CD4-positive, alpha-beta T cell treated with Interleukin-10 for 1 hour (primary cell): ENCODE measurements at regions not wholly inside any gene's neighbourhood (a gene's known extent, or its start where the extent isn't known, plus 50 kb on each side); places are given as distances from the start of the nearest gene placed in this dataset.
"Not testable (repeated sequence)": the region's sequence is repeated elsewhere in the genome, so short reads cannot be mapped to it uniquely, and the experiment has no call there.

Experiments
- DNase-seq: peaks from one replicate; pipeline ENCODE4 v3.0.0-alpha.2; 2020

DNA sequence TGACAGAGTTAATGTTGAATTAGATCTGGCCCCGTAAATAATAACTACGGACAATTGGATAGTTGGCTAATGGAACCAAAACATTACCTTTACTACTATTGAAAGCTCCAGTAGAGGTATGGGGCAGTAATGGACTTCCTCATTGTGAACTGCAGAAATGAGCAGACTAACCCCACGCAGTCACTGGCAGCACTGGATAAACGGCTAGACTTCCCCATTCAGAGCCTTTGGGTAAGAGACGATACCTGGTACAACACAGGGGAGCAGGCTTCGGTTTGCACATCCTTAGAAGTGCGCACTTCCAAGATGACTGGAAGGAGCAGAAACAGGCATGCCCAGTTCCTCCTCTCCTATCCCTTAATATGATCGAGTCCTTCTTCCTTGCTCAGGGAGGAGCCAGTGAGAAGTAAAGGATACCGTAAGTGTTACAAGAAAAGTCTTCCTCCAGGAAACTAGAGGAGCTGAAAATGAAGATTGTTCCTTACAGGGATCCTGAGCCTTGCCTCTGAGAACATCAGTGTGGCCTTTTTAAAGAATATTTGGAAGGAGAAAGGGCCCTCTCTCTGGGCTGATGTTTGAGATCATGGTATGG lies 100.5 kb upstream of the NECTIN3 start:
- no peak for DNase-seq

DNA sequence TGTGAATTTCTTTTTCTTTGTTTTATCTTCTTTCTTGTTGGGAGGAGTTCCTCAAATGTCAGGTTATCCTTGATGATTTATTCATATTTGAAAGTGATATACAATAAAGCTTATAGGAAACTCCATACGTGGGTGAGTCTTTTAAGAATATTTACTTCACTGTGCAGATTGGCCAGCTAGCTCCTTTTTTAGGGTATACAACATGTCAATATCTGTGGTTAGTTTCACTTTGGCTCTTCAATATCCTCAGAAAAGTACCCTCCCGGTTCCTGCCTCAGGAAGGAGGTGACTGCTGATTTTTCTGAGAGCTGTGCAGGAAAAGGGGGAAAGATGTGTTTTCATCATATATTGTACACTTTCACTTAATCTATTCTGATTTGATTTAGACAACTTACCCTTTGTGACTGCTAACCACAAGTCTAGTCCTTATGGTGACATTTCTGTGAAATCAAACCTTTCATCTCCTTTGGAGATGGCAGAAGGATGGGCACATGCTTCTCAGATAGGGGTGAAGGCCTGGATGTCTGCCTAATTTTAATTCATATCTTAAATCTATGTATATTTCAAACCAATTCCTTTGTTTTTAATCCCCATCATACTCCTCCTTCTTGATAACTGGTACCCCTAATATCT lies 98.2 kb upstream of the NECTIN3 start:
- DNase-seq, result no peak

DNA sequence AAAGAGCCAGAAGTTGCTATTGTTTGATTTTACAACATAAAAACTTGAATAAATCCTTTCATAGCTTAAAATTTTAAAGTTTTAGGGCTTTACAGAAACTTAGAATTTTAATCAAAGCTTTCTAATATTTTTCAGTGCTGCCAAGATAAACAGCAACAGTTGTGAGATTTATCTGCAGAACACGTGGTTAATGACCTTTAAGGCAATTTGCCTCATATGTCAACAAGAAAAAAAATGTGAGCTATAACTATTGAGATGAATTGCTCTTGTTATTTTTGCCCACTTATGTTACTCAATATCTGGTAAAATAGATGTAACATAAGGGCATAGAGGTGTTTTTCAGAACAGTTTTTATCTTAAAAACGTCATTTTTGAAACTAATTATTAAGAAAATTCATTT lies 96.7 kb upstream of the NECTIN3 start:
- DNase-seq, result no peak

DNA sequence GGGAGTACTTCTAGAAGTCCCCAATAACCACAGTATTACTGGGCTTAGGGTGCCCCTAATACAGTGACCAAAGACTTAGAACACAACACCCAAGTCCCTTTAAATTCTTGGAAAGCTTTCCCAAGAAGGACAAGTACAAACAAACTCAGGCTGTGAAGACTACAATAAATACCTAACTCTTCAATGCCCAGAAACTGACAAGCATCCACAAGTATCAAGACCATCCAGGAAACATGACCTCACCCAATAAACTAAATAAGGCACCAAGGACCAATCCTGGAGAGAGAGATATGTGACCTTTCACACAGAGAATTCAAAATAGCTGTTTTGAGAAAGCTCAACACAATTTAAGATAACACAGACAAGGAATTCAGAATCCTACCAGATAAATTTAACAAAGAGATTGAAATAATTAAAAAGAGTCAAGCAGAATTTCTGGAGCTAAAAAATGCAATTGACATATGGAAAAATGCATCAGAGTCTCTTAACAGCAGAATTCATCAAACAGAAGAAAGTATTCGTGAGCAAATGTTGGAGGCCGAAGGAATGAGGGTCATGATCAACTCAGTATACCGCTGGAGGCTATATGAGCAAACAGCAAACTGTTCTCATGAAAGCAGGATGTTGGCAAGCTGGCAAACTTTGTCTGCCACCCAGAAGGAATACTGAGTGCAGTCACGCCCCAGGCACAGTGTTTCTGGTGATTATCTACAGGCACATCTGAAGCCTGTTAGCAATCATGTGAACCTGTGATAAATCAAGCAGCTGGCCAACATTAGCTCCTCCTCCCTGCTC lies 87.0 kb upstream of the NECTIN3 start:
- no peak for DNase-seq

DNA sequence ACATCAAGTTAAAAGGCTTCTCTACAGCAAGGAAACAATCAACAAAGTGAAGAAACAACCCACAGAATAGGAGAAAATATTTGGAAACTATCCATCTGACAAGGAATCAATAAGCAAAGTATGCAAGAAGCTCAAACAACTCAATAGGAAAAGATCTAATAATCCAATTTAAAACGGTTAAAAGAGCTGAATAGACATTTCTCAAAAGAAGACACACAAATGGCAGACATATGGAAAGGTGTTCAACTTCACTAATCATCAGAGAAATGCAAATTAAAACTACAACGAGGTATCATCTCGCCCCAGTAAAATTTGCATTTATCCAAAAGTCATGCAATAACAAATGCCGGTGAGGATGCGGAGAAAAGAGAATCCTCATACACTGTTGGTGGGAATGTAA lies 82.2 kb upstream of the NECTIN3 start:
- no peak for DNase-seq

DNA sequence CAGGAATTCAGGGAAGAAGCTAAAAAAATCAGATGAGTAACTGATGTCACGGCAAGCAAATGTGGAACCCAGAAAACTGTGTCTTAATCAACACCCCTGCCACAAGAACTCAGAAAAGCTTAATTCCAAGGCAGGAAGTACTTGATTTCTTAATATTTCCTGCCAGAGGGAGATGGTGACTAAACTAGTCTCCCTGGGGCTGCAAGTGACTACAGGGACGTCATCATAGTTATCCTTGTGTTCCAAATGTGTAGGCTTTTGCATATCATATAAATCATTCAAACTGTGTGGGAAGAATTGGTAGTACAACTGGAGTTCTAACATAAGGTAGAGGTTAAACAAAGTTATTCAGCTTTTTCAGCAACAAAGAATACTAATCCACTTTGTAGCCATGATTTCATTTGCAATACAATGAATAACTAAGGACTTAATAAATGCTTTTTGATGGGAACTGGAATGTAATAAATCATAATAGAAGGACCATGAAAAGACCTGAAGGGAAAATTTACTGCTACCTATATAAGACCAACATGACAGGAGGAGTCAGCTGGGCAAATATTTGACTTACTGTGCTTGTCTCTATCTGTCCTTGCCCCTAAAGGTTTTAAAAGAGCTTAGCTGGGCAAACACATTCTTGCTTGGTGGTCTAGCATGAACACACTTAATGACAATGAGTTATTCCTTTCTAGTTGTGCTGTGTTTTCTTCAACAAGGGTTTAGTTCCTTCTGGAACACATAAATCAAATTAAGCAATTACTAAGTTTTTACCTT lies 76.0 kb upstream of the NECTIN3 start:
- DNase-seq, result no peak

DNA sequence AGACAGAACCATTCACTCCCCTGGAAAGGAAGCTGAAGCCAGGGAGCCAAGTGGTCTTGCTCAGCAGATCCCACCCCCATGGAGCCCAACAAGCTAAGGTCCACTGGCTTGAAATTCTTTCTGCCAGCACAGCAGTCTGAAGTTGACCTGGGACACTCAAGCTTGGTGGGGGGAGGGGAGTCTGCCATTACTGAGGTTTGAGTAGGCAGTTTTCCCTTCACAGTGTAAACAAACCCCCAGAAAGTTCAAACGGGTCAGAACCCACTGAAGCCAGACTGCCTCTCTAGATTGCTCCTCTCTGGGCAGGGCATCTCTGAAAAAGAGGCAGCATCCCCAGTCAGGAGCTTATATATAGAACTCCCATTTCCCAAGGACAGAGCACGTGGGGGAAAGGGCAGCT lies 72.8 kb upstream of the NECTIN3 start:
- DNase-seq, result not testable (repeated sequence)

DNA sequence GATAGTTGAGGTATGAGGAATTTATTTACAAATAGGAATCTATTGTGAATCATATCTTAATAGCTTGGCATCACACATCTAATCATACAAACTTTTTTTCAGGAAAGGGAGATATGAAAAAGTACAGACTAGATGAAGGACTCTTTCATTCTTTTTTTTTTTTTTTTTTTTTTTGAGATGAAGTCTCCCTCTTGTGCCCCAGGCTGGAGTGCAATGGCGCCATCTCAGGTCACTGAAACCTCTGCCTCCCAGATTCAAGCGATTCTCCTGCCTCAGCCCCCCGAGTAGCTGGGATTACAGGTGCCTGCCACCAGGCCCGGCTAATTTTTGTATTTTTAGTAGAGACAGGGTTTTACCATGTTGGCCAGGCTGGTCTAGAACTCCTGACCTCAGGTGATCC lies 65.1 kb upstream of the NECTIN3 start:
- DNase-seq, result not testable (repeated sequence)

DNA sequence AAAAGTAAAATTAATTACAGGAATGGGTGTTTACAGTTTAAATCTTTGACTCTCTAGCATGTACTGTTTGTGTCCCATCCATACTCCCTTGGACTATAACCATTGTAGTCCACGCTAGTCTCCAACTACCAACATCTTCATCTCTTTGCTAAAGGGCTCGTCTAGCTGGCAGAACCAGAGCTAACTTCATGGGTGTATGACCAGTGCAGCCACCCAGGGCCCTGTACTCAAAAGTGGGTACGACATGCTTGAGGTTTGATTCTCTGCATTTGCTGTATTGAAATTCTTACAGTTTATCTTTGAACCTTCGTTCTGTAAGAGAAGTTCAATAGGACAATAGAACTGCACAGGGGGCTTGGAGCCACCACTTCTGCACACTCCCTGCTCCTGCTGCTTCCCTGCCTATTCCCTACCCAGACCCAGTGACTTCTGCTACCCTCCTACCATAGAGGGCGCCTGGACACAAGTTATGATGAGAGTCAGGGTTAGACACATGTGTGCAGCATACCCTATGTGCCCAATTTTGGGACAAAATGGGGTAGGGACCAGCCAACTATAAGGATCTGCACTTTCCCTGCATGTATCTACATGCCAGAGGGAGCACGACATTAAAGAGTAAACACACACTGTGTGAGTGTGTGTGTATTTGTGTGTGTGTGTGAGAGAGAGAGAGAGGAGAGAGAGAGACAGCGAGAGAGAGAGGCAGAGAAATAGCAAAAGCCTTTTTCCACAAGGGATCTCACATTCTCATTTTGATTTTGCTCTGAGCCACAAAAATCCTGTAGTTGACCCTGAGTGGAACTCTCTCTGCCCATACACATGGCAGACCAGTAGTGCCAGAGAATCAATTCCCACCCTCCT lies 59.0 kb upstream of the NECTIN3 start:
- no peak for DNase-seq
